ENCODE measurements at regions not wholly inside any gene's neighbourhood (a gene's known extent, or its start where the extent isn't known, plus 50 kb on each side); places are given as distances from the start of the nearest gene placed in this dataset.

- TF ChIP-seq CTCF (IDR thresholded peaks at IDR 0.05; ENCODE audit: poor library complexity) (no peak), EZH2 (IDR thresholded peaks at IDR 0.05; ENCODE audit: borderline replicate concordance) (no peak), EZH2phosphoT487 (IDR thresholded peaks at IDR 0.05; ENCODE audit: low read depth, severe bottlenecking, unreplicated experiment) (no peak)
Measured at GRCh38 chr12:92987846-92988621, 58.9 kb upstream of the EEA1 start.
